Neural cell (in vitro differentiated cells): ENCODE measurements at regions not wholly inside any gene's neighbourhood (a gene's known extent, or its start where the extent isn't known, plus 50 kb on each side); places are given as distances from the start of the nearest gene placed in this dataset.

Source experiments
- H2AFZ ChIP-seq: fragments of 200-600, 300-800 bp; sonication (generic), shearing (Covaris generic); 2 replicates; pipeline ENCODE4 v1.6.0; 2014; ENCODE audit warnings: low read depth, mild to moderate bottlenecking, antibody characterized with exemption, low read length, moderate library complexity
- H3F3A ChIP-seq: fragments of 200-600 bp; shearing (Covaris generic); 2 replicates; pipeline ENCODE4 v1.6.1; 2016; ENCODE audit warnings: mild to moderate bottlenecking, moderate library complexity, mixed read lengths, antibody characterized with exemption, low read length; ENCODE audit not compliant: insufficient read depth, poor library complexity, severe bottlenecking
- H3K27ac ChIP-seq: fragments of 200-600, 300-800 bp; sonication (generic), shearing (Covaris generic); 2 replicates; pipeline ENCODE4 v1.5.1; 2014; ENCODE audit warnings: mild to moderate bottlenecking, low read length, moderate library complexity
- H3K27me3 ChIP-seq: fragments of 300-800, 200-600 bp; sonication (generic), shearing (Covaris generic); 2 replicates; pipeline ENCODE4 v1.6.0; 2014; ENCODE audit warnings: mild to moderate bottlenecking, low read depth, low read length, moderate library complexity; ENCODE audit not compliant: insufficient read depth
- H3K36me3 ChIP-seq: fragments of 300-800, 200-600 bp; sonication (generic), shearing (Covaris generic); 2 replicates; pipeline ENCODE4 v1.5.1; 2014; ENCODE audit warnings: mild to moderate bottlenecking, antibody characterized with exemption, low read length, moderate library complexity; ENCODE audit not compliant: insufficient read depth
- H3K4me2 ChIP-seq: fragments of 300-800, 200-600 bp; sonication (generic), shearing (Covaris generic); 2 replicates; pipeline ENCODE4 v1.6.0; 2014; ENCODE audit warnings: mild to moderate bottlenecking, low read length
- H3K4me3 ChIP-seq: fragments of 300-800, 200-600 bp; sonication (generic), shearing (Covaris generic); 2 replicates; pipeline ENCODE4 v1.5.1; 2014; ENCODE audit warnings: mild to moderate bottlenecking, low read length, moderate library complexity
- H3K79me2 ChIP-seq: fragments of 200-600 bp; shearing (Covaris generic); replicated peaks from 2 replicates; pipeline ENCODE4 v1.6.0; 2014; ENCODE audit warnings: mild to moderate bottlenecking, low read length, moderate library complexity; ENCODE audit not compliant: insufficient read depth
- H3K9ac ChIP-seq: fragments of 300-800, 200-600 bp; sonication (generic), shearing (Covaris generic); 2 replicates; pipeline ENCODE4 v1.6.1; 2016; ENCODE audit warnings: mild to moderate bottlenecking, low read length, mixed read lengths
- H3K9me2 ChIP-seq: fragments of 200-600 bp; shearing (Covaris generic); 2 replicates; pipeline ENCODE4 v1.6.1; 2016; ENCODE audit warnings: mild to moderate bottlenecking, low read length, mixed read lengths; ENCODE audit not compliant: insufficient read depth
- H3K9me3 ChIP-seq: fragments of 200-600, 300-800 bp; sonication (generic), shearing (Covaris generic); 2 replicates; pipeline ENCODE4 v1.6.1; 2016; ENCODE audit warnings: mild to moderate bottlenecking, mixed run types, low read length, moderate library complexity, mixed read lengths
- H4K20me1 ChIP-seq: fragments of 200-600 bp; shearing (Covaris generic); 2 replicates; pipeline ENCODE4 v1.6.1; 2016; ENCODE audit warnings: mild to moderate bottlenecking, mixed run types; ENCODE audit not compliant: insufficient read depth
- CTCF ChIP-seq: fragments of 450-650 bp; IDR thresholded peaks from 2 replicates; pipeline ENCODE4 v1.5.1; 2014; ENCODE audit warnings: antibody characterized with exemption, mild to moderate bottlenecking, moderate library complexity; ENCODE audit not compliant: poor library complexity, severe bottlenecking
- EP300 ChIP-seq: fragments of 450-650 bp; conservative IDR thresholded peaks from 2 replicates; pipeline ENCODE4 v1.6.1; 2014; ENCODE audit warnings: antibody characterized with exemption, mild to moderate bottlenecking, moderate library complexity; ENCODE audit not compliant: poor library complexity, severe bottlenecking
- EZH2 ChIP-seq: fragments of 200-600, 300-800 bp; shearing (Covaris generic), sonication (generic); IDR thresholded peaks from 2 replicates; pipeline ENCODE4 v1.6.1; 2014; ENCODE audit warnings: antibody characterized with exemption, low read length, borderline replicate concordance, mild to moderate bottlenecking; ENCODE audit not compliant: insufficient read depth, poor library complexity, severe bottlenecking
- MXI1 ChIP-seq: fragments of 450-650 bp; conservative IDR thresholded peaks from 2 replicates; pipeline ENCODE4 v1.6.1; 2014; ENCODE audit warnings: antibody characterized with exemption, mild to moderate bottlenecking; ENCODE audit not compliant: poor library complexity, severe bottlenecking
- POLR2AphosphoS5 ChIP-seq: IDR thresholded peaks from 2 replicates; pipeline ENCODE4 v1.6.1; 2012
- RAD21 ChIP-seq: fragments of 450-650 bp; conservative IDR thresholded peaks from 2 replicates; pipeline ENCODE4 v1.6.1; 2014; ENCODE audit warnings: antibody characterized with exemption, mild to moderate bottlenecking, moderate library complexity
- REST ChIP-seq: IDR thresholded peaks from 2 replicates; pipeline ENCODE4 v1.6.1; 2012; ENCODE audit warnings: borderline replicate concordance
- SMC3 ChIP-seq: fragments of 450-650 bp; conservative IDR thresholded peaks from 2 replicates; pipeline ENCODE4 v1.6.1; 2014; ENCODE audit warnings: antibody characterized with exemption, mild to moderate bottlenecking, moderate library complexity; ENCODE audit not compliant: poor library complexity
- TAF1 ChIP-seq: IDR thresholded peaks from 2 replicates; pipeline ENCODE4 v1.6.1; 2012; ENCODE audit warnings: low read depth

- TF ChIP-seq CTCF (no peak), MXI1 (no peak), REST (no peak), SMC3 (no peak), TAF1 (no peak), EP300 (no peak), POLR2AphosphoS5 (no peak), EZH2 (no peak), RAD21 (no peak)
- H3K9me3 ChIP-seq, result no peaks in the 10 kb centered on the region
- H3K27ac ChIP-seq, result no peak overlapping the region
- no peaks in the 10 kb centered on the region for H3K9me2 ChIP-seq
- no peaks in the 10 kb centered on the region for H3K79me2 ChIP-seq
- H3K4me3 ChIP-seq, result no peak overlapping the region
- H2AFZ ChIP-seq, result no peak overlapping the region
- no peak overlapping the region for H3K4me2 ChIP-seq
- no peaks in the 10 kb centered on the region for H3K36me3 ChIP-seq
- H3F3A ChIP-seq, result no peaks in the 10 kb centered on the region
- no peaks in the 10 kb centered on the region for H4K20me1 ChIP-seq
- H3K27me3 ChIP-seq, result no peaks in the 10 kb centered on the region
- no peak overlapping the region for H3K9ac ChIP-seq
These were observed 76.6 kb upstream of the MAST4 start for GRCh38 chr5:66519626-66520025.

GRCh38 chr5:66520854-66521253 is 75.3 kb upstream of the MAST4 start:
- TF ChIP-seq REST, result no peak
- TF ChIP-seq TAF1, result no peak
- TF ChIP-seq RAD21, result no peak
- no peak for TF ChIP-seq POLR2AphosphoS5
- TF ChIP-seq SMC3, result no peak
- TF ChIP-seq MXI1, result no peak
- TF ChIP-seq CTCF, result no peak
- TF ChIP-seq EZH2, result no peak
- TF ChIP-seq EP300, result no peak
- no peaks in the 10 kb centered on the region for H3K79me2 ChIP-seq
- no peak overlapping the region for H3K4me2 ChIP-seq
- H3K9ac ChIP-seq, result no peak overlapping the region
- no peaks in the 10 kb centered on the region for H3K9me2 ChIP-seq
- no peaks in the 10 kb centered on the region for H3K27me3 ChIP-seq
- no peak overlapping the region for H3K27ac ChIP-seq
- H3K4me3 ChIP-seq, result no peak overlapping the region
- H3K9me3 ChIP-seq, result no peaks in the 10 kb centered on the region
- H3K36me3 ChIP-seq, result no peaks in the 10 kb centered on the region
- H3F3A ChIP-seq, result no peaks in the 10 kb centered on the region
- H4K20me1 ChIP-seq, result no peaks in the 10 kb centered on the region
- H2AFZ ChIP-seq, result no peak overlapping the region
